GM12891 (cell line): ENCODE measurements at regions not wholly inside any gene's neighbourhood (a gene's known extent, or its start where the extent isn't known, plus 50 kb on each side); places are given as distances from the start of the nearest gene placed in this dataset.
A peak's percentile ranks its signal among the peaks of the same experiment; 100 is the strongest.

Experiments
- DNase-seq: peaks from one replicate; pipeline ENCODE4 v3.0.0; 2011; ENCODE audit warnings: low spot score; ENCODE audit not compliant: insufficient read length
- FAIRE-seq: peaks from 2 replicates; lab custom pipeline; 2011; peaks lifted over from hg19 to GRCh38; lab: Jason Lieb, UNC
- PAX5 ChIP-seq: IDR thresholded peaks from 2 replicates; pipeline ENCODE4 v1.6.1; 2011; ENCODE audit warnings: low read length, moderate library complexity, mild to moderate bottlenecking; ENCODE audit not compliant: insufficient read depth, severe bottlenecking
- POLR2A ChIP-seq: IDR thresholded peaks from 2 replicates; pipeline ENCODE4 v1.6.1; 2011; ENCODE audit warnings: low read depth, low read length, control low read depth
- POLR2AphosphoS5 ChIP-seq: IDR thresholded peaks from 2 replicates; pipeline ENCODE4 v1.6.1; 2011; ENCODE audit warnings: low read depth, low read length, control low read depth
- POU2F2 ChIP-seq: IDR thresholded peaks from 2 replicates; pipeline ENCODE4 v1.6.1; 2011; ENCODE audit warnings: low read depth, mild to moderate bottlenecking, control low read depth, low read length, moderate library complexity
- SPI1 ChIP-seq: IDR thresholded peaks from 2 replicates; pipeline ENCODE4 v1.6.1; 2011; ENCODE audit warnings: low read depth, low read length, control low read depth
- TAF1 ChIP-seq: IDR thresholded peaks from 2 replicates; pipeline ENCODE4 v1.6.1; 2011; ENCODE audit warnings: low read depth, low read length, control low read depth

DNA sequence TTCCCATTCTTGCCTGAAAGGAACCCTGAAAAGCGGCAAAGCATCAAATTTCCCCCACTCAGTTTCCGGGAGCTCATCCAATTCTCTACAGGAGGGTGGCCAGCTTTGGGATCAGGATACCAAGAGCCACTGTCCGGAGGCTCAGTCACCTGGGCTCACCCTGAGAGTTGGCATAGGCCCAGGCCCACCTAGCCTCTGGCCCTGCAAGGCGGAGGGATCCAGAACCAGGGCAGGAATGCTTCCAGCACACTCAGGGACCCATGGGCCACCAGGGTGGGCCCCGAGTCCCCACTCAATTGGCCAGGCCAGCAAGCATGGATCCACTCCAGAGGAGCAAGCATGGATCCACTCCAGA lies 432.9 kb upstream of the MYT1L start:
- FAIRE-seq (no peak), DNase-seq (no peak)
- TF ChIP-seq SPI1 (no peak), TAF1 (no peak), PAX5 (no peak), POLR2AphosphoS5 (no peak), POU2F2 (no peak), POLR2A (no peak)

DNA sequence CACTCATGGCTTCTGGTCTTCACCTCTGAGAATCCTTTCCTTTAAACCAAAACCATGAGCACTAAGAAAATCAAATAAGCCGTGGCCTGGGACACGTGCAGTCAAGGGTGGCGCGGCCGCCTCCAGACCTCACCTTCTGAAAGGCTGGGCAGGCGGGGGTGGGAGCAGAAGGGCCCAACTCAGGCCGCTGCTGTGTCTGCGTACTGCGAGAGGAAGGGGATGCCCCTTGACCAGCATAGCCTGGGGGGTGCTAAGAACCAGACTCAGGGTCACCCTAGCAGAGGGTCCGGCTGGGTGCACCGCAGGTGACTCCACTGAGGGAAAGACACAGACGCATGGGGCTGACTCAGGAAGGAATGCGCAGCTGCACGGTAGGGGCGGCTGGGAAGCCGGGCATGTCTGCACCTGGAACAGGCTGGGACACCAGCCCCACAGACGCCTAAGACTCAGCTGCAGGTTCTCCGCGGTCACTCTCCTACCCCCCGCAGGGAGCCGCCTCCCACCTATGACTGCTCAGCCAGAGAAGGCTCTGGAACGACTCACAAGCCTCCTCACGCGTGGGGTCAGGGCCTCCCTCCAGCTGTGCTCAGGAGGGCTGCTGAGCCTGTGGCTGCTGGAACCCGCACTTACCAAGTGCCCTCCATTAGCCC lies 432.4 kb upstream of the MYT1L start:
- FAIRE-seq, result no peak
- TF ChIP-seq TAF1 (no peak), POLR2A (no peak), SPI1 (no peak)
- DNase-seq, result no peak

DNA sequence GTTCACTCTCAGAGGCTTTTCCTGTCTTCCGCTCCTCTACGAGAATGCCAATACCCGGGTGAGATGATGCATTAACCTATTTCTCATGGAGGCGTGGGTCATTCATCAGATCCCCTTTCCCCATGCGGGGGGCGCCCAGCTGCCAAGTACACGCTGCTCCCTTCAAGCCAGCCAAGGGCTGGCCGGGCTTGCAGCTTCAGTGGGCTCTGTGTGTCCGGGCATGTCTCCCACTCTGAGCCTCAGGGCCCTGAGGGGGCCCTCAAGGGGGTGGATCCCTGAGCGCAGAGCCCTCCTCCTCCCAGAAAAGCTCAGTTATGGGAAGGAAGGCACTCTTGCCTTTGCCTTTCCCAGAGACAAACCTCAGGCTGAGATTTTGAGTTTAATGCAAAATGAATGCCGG lies 431.8 kb upstream of the MYT1L start:
- no peak for FAIRE-seq

DNA sequence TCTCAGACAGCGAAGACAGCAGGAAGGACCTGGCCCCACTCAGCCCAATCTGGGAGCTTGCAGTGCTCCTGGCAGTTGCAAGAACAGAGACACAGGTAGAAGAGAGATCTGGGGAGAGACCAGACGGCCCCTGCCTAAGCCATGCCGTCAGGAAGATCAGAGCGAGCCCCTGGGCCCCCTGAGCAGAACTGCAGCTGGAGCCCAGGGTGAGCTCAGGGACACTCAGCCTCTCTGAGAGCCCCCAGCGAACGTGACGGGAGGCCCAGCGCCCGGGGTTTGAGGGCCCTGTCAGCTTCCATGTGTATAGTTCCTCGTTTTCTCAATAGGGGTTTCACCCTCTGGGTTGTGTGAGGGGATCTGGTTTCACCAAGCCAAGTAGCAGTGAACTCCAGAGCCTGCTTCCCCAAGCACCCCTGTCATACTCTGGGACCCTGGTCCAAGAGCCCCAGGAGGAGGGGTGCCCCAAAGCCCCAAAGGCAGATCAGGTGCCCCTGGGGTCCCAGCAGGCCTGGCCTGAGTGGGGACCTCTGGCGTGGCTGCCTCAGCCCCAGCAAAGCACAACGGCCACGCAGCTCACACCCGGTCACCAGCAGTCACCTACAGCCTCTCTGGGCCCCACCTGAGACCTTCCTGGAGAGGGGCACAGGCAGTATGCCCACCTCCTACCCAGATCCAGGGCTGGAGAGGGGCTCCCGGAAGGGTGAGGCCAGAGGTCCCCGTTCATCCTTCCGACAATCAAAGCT lies 431.3 kb upstream of the MYT1L start:
- DNase-seq (no peak), FAIRE-seq (no peak)
- no peak for TF ChIP-seq POU2F2
- TF ChIP-seq POLR2A, result no peak
- TF ChIP-seq SPI1, result no peak
- no peak for TF ChIP-seq PAX5
- TF ChIP-seq TAF1, result no peak
- no peak for TF ChIP-seq POLR2AphosphoS5

More for the DNA sequence above, 431.8 kb upstream of the MYT1L start:
- TF ChIP-seq SPI1 (no peak), POLR2A (no peak), TAF1 (no peak), POU2F2 (no peak), POLR2AphosphoS5 (no peak), PAX5 (no peak)
- no peak for DNase-seq

DNA sequence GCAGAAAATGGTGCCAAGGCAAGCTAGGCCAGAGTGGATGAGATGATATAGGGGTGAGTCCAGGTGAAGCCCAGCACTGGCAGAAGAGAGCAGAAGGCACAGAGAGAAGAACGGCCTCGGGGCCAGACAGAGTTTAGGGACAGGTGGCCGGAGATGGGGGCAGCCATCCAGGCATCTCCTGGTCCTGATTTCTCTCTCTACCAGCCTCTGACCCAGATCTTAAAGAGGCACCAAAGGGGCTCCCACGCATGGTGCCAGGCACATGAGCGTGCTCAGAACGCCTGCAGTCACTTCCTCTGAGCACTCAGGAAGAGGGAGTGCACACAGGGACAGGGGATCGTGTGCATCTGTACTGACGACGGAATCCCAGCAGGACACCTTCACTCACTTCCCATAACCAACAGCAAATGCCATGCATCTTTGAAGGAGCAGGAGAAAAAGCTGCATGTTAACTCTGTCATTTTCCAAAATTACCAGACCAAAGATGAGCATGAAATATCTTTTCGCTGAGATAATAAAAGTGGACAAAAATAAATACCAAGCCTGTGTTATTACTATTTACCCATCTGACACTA lies 427.8 kb upstream of the MYT1L start:
- TF ChIP-seq POLR2A, result no peak
- TF ChIP-seq PAX5, result no peak
- no peak for TF ChIP-seq TAF1
- TF ChIP-seq SPI1, result no peak
- no peak for TF ChIP-seq POLR2AphosphoS5
- no peak for TF ChIP-seq POU2F2
- FAIRE-seq (no peak), DNase-seq (no peak)

DNA sequence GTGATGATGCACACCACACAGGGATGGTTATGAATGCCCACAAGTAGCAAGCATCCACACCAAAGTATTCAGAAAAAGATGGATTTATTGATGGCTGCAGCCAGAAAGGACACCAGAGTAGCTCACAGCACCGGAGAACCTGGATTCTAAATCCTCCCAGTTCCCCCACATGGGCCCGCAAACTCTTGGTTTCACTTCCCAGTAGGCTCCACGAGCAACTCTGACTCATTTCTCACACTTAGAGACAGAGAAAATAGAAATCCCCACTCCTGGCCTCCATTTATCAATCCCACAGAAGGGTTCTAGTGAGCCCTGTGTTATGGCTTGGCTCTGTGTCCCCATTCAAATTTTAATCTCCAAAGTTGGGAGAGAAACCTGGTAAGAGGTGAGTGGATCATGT lies 426.7 kb upstream of the MYT1L start:
- DNase-seq (peak; percentile 51), FAIRE-seq (no peak)
- TF ChIP-seq POLR2A (no peak), SPI1 (peak; percentile 90)

DNA sequence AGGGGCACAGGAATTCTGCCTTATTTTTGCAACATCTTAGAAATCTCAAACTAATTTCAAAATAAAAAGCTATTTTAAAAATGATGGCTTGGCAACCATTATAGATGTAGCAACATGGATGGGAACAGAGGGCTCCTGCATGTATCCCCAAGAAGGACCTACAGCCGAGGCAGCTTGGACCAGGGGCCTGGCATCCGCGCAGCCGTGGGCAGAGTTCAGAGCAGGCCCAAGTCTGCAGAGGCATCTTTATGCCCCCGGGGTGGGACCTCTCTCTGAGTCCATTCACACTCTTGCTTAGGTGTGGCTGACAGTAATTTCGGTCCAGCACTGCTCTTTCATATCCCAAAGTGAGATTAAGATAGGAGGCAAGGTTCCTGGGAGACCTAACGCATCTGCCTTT lies 425.8 kb upstream of the MYT1L start:
- DNase-seq (no peak), FAIRE-seq (no peak)
- TF ChIP-seq PAX5 (no peak), POLR2A (no peak), TAF1 (no peak), POU2F2 (no peak), POLR2AphosphoS5 (no peak)

DNA sequence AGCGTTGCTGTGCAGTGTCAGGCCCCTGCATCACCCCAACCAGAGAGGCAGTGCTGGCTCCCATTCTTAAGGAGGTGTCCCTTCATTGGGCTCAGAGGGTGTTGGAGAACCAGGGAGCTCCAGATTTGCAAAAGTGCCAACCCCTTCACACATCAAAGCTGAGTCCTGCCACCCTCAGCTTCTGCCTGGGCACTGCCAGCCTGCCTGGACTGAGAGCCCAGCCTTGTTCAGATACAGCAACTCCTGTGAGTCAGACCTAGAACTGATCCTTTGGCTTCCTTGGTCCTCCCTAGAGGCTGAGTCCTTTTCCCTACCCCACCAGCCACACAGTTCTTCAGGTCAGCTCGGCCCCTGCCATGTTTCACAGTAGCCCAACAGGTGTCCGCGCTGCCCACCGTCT lies 424.9 kb upstream of the MYT1L start:
- no peak for TF ChIP-seq POLR2AphosphoS5
- no peak for TF ChIP-seq POU2F2
- no peak for TF ChIP-seq PAX5
- no peak for TF ChIP-seq SPI1
- no peak for TF ChIP-seq TAF1
- TF ChIP-seq POLR2A, result no peak
- DNase-seq, result no peak
- no peak for FAIRE-seq

DNA sequence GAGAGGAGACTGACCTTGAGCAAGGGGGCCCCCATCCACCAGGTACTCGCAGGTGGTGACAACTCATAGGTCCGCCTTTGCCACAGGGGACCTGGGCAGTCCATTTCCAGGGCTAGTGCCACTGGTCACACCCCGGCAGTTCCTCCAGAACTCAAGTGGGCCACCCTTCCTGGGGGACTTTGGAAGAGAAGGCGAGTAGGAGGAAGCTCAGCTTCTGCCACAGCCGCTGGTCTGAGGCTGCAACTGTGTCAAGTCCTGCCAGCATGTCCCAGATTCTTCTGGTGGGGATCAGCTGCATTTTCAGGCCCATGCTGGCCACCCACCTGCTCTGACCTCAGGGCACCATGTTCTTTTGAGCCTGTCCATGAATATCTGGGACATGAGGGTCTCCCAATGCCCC lies 423.9 kb upstream of the MYT1L start:
- FAIRE-seq, result no peak
- TF ChIP-seq POU2F2, result no peak
- TF ChIP-seq POLR2AphosphoS5, result no peak
- TF ChIP-seq PAX5, result no peak
- no peak for TF ChIP-seq TAF1
- TF ChIP-seq POLR2A, result no peak
- TF ChIP-seq SPI1, result no peak
- DNase-seq, result no peak
